ENCODE measurements at regions not wholly inside any gene's neighbourhood (a gene's known extent, or its start where the extent isn't known, plus 50 kb on each side); places are given as distances from the start of the nearest gene placed in this dataset.
A peak's percentile ranks its signal among the peaks of the same experiment; 100 is the strongest.
"Not testable (repeated sequence)": the region's sequence is repeated elsewhere in the genome, so short reads cannot be mapped to it uniquely, and the experiment has no call there.

GRCh38 chr5:50553560-50553984, 112.5 kb upstream of the EMB start:
- H3K27ac ChIP-seq (ENCODE audit: low read length) = peak overlapping the region; percentile 3; the same call in 1 of the 2 replicates
- ChIA-PET POLR2A (no interaction called here), CTCF (no interaction called here)
- no peaks in the 10 kb centered on the region for H3K27me3 ChIP-seq (ENCODE audit: control insufficient read depth, insufficient read depth, low read length)
- H3K9me3 ChIP-seq (ENCODE audit: control insufficient read depth, insufficient read depth, low read depth, low read length) = no peaks in the 10 kb centered on the region
- no peaks in the 10 kb centered on the region for H3K36me3 ChIP-seq (ENCODE audit: control insufficient read depth, insufficient read depth, low read length)
- BruUV-seq (replicated peaks) = no TSS peak
- intact Hi-C loops (cut with micrococcal nuclease; ENCODE audit: unreplicated experiment) = no loop called here
- ATAC-seq (peak; percentile 71), DNase-seq (ENCODE audit: low read depth, low spot score) (no peak)
- H3K4me3 ChIP-seq (ENCODE audit: low read depth in 2 of 2, low read length in 2 of 2) = peak overlapping the region in 1 of 2 experiments; percentile 43; a peak in 2 of 4 replicates
- no peaks in the 10 kb centered on the region; the same call in 1 of the 2 replicates for H3K4me1 ChIP-seq (ENCODE audit: control insufficient read depth, insufficient read depth, low read length)
- no peak for TF ChIP-seq SIN3A (IDR thresholded peaks at IDR 0.05; ENCODE audit: borderline replicate concordance, insufficient read depth, low read depth, low read length)
- no peak for TF ChIP-seq POLR2AphosphoS5 (IDR thresholded peaks at IDR 0.05; ENCODE audit: low read depth, low read length)
- TF ChIP-seq CTCF (IDR thresholded peaks at IDR 0.05) = no peak
- no peak for TF ChIP-seq TCF7L2 (IDR thresholded peaks at IDR 0.05; ENCODE audit: low read depth, low read length)
- no peak for TF ChIP-seq REST (IDR thresholded peaks at IDR 0.05; ENCODE audit: insufficient read depth in 1 of 2, low read depth in 2 of 2, low read length in 1 of 2)
- in situ Hi-C loops (cut with HindIII; ENCODE audit: low pct_unique_long_range_greater_than_20kb, low sequenced_read_pairs) = no loop called here

- BruUV-seq (replicated peaks); H3K27ac ChIP-seq (ENCODE audit: low read length); H3K9me3 ChIP-seq (ENCODE audit: control insufficient read depth, insufficient read depth, low read depth, low read length); POLR2A ChIA-PET; H3K4me3 ChIP-seq (ENCODE audit: low read depth in 2 of 2, low read length in 2 of 2); ATAC-seq; H3K27me3 ChIP-seq (ENCODE audit: control insufficient read depth, insufficient read depth, low read length); DNase-seq (ENCODE audit: low read depth, low spot score); in situ Hi-C loops (cut with HindIII; ENCODE audit: low pct_unique_long_range_greater_than_20kb, low sequenced_read_pairs); CTCF ChIA-PET; intact Hi-C loops (cut with micrococcal nuclease; ENCODE audit: unreplicated experiment); H3K4me1 ChIP-seq (ENCODE audit: control insufficient read depth, insufficient read depth, low read length); H3K36me3 ChIP-seq (ENCODE audit: control insufficient read depth, insufficient read depth, low read length): not testable (repeated sequence)
These were observed 107.8 kb upstream of the PARP8 start for GRCh38 chr5:50558640-50559039.

GRCh38 chr5:50559955-50560354, 106.5 kb upstream of the PARP8 start:
- in situ Hi-C loops (cut with HindIII; ENCODE audit: low pct_unique_long_range_greater_than_20kb, low sequenced_read_pairs) = no loop called here

More at GRCh38 chr5:50559955-50560354, 106.5 kb upstream of the PARP8 start:
- ATAC-seq = no peak
- TF ChIP-seq REST (IDR thresholded peaks at IDR 0.05; ENCODE audit: insufficient read depth in 1 of 2, low read depth in 2 of 2, low read length in 1 of 2) (no peak), SIN3A (IDR thresholded peaks at IDR 0.05; ENCODE audit: borderline replicate concordance, insufficient read depth, low read depth, low read length) (no peak), POLR2AphosphoS5 (IDR thresholded peaks at IDR 0.05; ENCODE audit: low read depth, low read length) (no peak), CTCF (IDR thresholded peaks at IDR 0.05) (no peak), TCF7L2 (IDR thresholded peaks at IDR 0.05; ENCODE audit: low read depth, low read length) (no peak)
- CTCF ChIA-PET = no interaction called here
- Histone ChIP-seq H3K27me3 (ENCODE audit: control insufficient read depth, insufficient read depth, low read length) (no peaks in the 10 kb centered on the region), H3K9me3 (ENCODE audit: control insufficient read depth, insufficient read depth, low read depth, low read length) (no peaks in the 10 kb centered on the region), H3K4me3 (ENCODE audit: low read depth in 2 of 2, low read length in 2 of 2) (no peak overlapping the region), H3K36me3 (ENCODE audit: control insufficient read depth, insufficient read depth, low read length) (no peaks in the 10 kb centered on the region), H3K4me1 (ENCODE audit: control insufficient read depth, insufficient read depth, low read length) (peaks cover 8% of the 10 kb centered on the region; the same call in 1 of the 2 replicates), H3K27ac (ENCODE audit: low read length) (no peak overlapping the region)
- POLR2A ChIA-PET = no interaction called here
- no TSS peak for BruUV-seq (replicated peaks)
- intact Hi-C loops (cut with micrococcal nuclease; ENCODE audit: unreplicated experiment) = no loop called here
- DNase-seq (ENCODE audit: low read depth, low spot score) = no peak

Data from Panc1 (cell line).